ENCODE measurements at regions not wholly inside any gene's neighbourhood (a gene's known extent, or its start where the extent isn't known, plus 50 kb on each side); places are given as distances from the start of the nearest gene placed in this dataset.

- TF ChIP-seq ZNF830 (tag by site-specific recombination; IDR thresholded peaks at IDR 0.05; ENCODE audit: low read depth) (no peak), BCL11A (tag by site-specific recombination; IDR thresholded peaks at IDR 0.05; ENCODE audit: low read depth) (no peak), ZNF24 (tag by site-specific recombination; IDR thresholded peaks at IDR 0.05) (peak; percentile 98), ZNF221 (tag by site-specific recombination; IDR thresholded peaks at IDR 0.05; ENCODE audit: borderline replicate concordance) (no peak), ZNF155 (tag by site-specific recombination; IDR thresholded peaks at IDR 0.05) (no peak), ZNF600 (tag by site-specific recombination; IDR thresholded peaks at IDR 0.05) (peak; percentile 61), ZFP69B (tag by site-specific recombination; IDR thresholded peaks at IDR 0.05) (0 out of 2 replicates have a peak, but pooled peaks have one; percentile 14), ZNF629 (tag by site-specific recombination; IDR thresholded peaks at IDR 0.05) (peak; percentile 78), ZNF175 (tag by site-specific recombination; IDR thresholded peaks at IDR 0.05) (no peak), ZNF585B (tag by site-specific recombination; IDR thresholded peaks at IDR 0.05) (no peak), ZNF23 (tag by site-specific recombination; IDR thresholded peaks at IDR 0.05; ENCODE audit: borderline replicate concordance) (no peak), ZNF350 (tag by site-specific recombination; IDR thresholded peaks at IDR 0.05) (no peak), ZNF121 (tag by site-specific recombination; IDR thresholded peaks at IDR 0.05) (no peak), ZNF18 (tag by site-specific recombination; IDR thresholded peaks at IDR 0.05) (no peak), ZNF416 (tag by site-specific recombination; IDR thresholded peaks at IDR 0.05) (no peak), KLF10 (tag by site-specific recombination; IDR thresholded peaks at IDR 0.05) (no peak), KLF1 (tag by site-specific recombination; IDR thresholded peaks at IDR 0.05) (no peak), ZNF626 (tag by site-specific recombination; IDR thresholded peaks at IDR 0.05) (no peak), TRIM28 (IDR thresholded peaks at IDR 0.05; ENCODE audit: borderline replicate concordance, low read length) (no peak), ZNF37A (tag by site-specific recombination; IDR thresholded peaks at IDR 0.05) (no peak), ZNF138 (tag by site-specific recombination; IDR thresholded peaks at IDR 0.05; ENCODE audit: borderline replicate concordance) (no peak), ZNF449 (tag by site-specific recombination; IDR thresholded peaks at IDR 0.05) (no peak), ZSCAN5A (tag by site-specific recombination; IDR thresholded peaks at IDR 0.05) (no peak), SCRT1 (tag by site-specific recombination; IDR thresholded peaks at IDR 0.05; ENCODE audit: borderline replicate concordance) (peak; percentile 100), ZNF239 (tag by site-specific recombination; IDR thresholded peaks at IDR 0.05) (no peak), KLF7 (tag by site-specific recombination; IDR thresholded peaks at IDR 0.05; ENCODE audit: borderline replicate concordance) (no peak), ZNF658 (tag by site-specific recombination; IDR thresholded peaks at IDR 0.05) (no peak), ZNF433 (tag by site-specific recombination; IDR thresholded peaks at IDR 0.05; ENCODE audit: low read depth) (no peak)
- TF ChIP-seq, protein P1, sequence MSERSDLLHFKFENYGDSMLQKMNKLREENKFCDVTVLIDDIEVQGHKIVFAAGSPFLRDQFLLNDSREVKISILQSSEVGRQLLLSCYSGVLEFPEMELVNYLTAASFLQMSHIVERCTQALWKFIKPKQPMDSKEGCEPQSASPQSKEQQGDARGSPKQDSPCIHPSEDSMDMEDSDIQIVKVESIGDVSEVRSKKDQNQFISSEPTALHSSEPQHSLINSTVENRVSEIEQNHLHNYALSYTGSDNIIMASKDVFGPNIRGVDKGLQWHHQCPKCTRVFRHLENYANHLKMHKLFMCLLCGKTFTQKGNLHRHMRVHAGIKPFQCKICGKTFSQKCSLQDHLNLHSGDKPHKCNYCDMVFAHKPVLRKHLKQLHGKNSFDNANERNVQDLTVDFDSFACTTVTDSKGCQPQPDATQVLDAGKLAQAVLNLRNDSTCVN (tag by site-specific recombination; optimal IDR thresholded peaks at IDR 0.05): no peak
- TF ChIP-seq, protein P2, sequence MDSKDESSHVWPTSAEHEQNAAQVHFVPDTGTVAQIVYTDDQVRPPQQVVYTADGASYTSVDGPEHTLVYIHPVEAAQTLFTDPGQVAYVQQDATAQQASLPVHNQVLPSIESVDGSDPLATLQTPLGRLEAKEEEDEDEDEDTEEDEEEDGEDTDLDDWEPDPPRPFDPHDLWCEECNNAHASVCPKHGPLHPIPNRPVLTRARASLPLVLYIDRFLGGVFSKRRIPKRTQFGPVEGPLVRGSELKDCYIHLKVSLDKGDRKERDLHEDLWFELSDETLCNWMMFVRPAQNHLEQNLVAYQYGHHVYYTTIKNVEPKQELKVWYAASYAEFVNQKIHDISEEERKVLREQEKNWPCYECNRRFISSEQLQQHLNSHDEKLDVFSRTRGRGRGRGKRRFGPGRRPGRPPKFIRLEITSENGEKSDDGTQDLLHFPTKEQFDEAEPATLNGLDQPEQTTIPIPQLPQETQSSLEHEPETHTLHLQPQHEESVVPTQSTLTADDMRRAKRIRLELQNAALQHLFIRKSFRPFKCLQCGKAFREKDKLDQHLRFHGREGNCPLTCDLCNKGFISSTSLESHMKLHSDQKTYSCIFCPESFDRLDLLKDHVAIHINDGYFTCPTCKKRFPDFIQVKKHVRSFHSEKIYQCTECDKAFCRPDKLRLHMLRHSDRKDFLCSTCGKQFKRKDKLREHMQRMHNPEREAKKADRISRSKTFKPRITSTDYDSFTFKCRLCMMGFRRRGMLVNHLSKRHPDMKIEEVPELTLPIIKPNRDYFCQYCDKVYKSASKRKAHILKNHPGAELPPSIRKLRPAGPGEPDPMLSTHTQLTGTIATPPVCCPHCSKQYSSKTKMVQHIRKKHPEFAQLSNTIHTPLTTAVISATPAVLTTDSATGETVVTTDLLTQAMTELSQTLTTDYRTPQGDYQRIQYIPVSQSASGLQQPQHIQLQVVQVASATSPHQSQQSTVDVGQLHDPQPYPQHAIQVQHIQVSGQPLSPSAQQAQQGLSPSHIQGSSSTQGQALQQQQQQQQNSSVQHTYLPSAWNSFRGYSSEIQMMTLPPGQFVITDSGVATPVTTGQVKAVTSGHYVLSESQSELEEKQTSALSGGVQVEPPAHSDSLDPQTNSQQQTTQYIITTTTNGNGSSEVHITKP (tag by site-specific recombination; IDR thresholded peaks at IDR 0.05): no peak
- TF ChIP-seq, protein P3, sequence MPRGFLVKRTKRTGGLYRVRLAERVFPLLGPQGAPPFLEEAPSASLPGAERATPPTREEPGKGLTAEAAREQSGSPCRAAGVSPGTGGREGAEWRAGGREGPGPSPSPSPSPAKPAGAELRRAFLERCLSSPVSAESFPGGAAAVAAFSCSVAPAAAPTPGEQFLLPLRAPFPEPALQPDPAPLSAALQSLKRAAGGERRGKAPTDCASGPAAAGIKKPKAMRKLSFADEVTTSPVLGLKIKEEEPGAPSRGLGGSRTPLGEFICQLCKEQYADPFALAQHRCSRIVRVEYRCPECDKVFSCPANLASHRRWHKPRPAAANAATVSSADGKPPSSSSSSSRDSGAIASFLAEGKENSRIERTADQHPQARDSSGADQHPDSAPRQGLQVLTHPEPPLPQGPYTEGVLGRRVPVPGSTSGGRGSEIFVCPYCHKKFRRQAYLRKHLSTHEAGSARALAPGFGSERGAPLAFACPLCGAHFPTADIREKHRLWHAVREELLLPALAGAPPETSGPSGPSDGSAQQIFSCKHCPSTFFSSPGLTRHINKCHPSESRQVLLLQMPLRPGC (tag by site-specific recombination; IDR thresholded peaks at IDR 0.05): no peak
Measured at GRCh38 chr19:30069535-30070197, 127.6 kb downstream of the URI1 start (continued).
